HEK293T (cell line): ENCODE measurements at regions not wholly inside any gene's neighbourhood (a gene's known extent, or its start where the extent isn't known, plus 50 kb on each side); places are given as distances from the start of the nearest gene placed in this dataset.

ENCODE experiments used
- BHLHE40 ChIP-seq: fragments of 450-650 bp; IDR thresholded peaks from 2 replicates; pipeline ENCODE4 v1.6.1; 2016; ENCODE audit warnings: mild to moderate bottlenecking, moderate library complexity, borderline replicate concordance
- FOXA1 ChIP-seq: fragments of 450-650 bp; IDR thresholded peaks from 2 replicates; pipeline ENCODE4 v1.6.1; 2016; ENCODE audit warnings: mild to moderate bottlenecking
- FOXK2 ChIP-seq: fragments of 450-650 bp; IDR thresholded peaks from 2 replicates; pipeline ENCODE4 v1.6.1; 2016; ENCODE audit warnings: mild to moderate bottlenecking
- FOXM1 ChIP-seq: fragments of 450-650 bp; IDR thresholded peaks from 2 replicates; pipeline ENCODE4 v1.6.1; 2017; ENCODE audit warnings: mild to moderate bottlenecking, borderline replicate concordance
- HDGF ChIP-seq: fragments of 450-650 bp; IDR thresholded peaks from 2 replicates; pipeline ENCODE4 v1.6.1; 2017; ENCODE audit warnings: antibody characterized with exemption, borderline replicate concordance
- ZNF384 ChIP-seq: fragments of 450-650 bp; IDR thresholded peaks from 2 replicates; pipeline ENCODE4 v1.6.1; 2016

- TF ChIP-seq FOXA1 = no peak
- TF ChIP-seq HDGF = no peak
- TF ChIP-seq FOXM1 = no peak
- no peak for TF ChIP-seq BHLHE40
- TF ChIP-seq FOXK2 = no peak
- no peak for TF ChIP-seq ZNF384
Measured at GRCh38 chr17:77604301-77604972, 354.1 kb upstream of the TNRC6C start.
